ENCODE measurements at regions not wholly inside any gene's neighbourhood (a gene's known extent, or its start where the extent isn't known, plus 50 kb on each side); places are given as distances from the start of the nearest gene placed in this dataset.
A peak's percentile ranks its signal among the peaks of the same experiment; 100 is the strongest.

GRCh38 chr5:126716861-126717260, 60.1 kb upstream of the LMNB1 start:
- Mint-ChIP-seq H3K36me3 (ENCODE audit: insufficient read depth) (no peaks in the 10 kb centered on the region), H3K4me3 (peak overlapping the region; percentile 15 to 50), H3K27ac (peak overlapping the region in 1 of 2 donors; percentile 55), H3K4me1 (ENCODE audit: low read depth in 2 of 2) (peaks cover 5 to 6% of the 10 kb centered on the region in 2 donors), H3K27me3 (peaks cover 0 to 10% of the 10 kb centered on the region in 2 donors), H3K9me3 (no peaks in the 10 kb centered on the region)
- no peak for ATAC-seq (replicated peaks)
- no peak for DNase-seq

GRCh38 chr5:126718236-126718868, 58.6 kb upstream of the LMNB1 start:
- peaks cover 0 to 5% of the 10 kb centered on the region in 2 donors for H3K27me3 Mint-ChIP-seq
- H3K4me3 Mint-ChIP-seq = no peak overlapping the region
- no peaks in the 10 kb centered on the region for H3K36me3 Mint-ChIP-seq (ENCODE audit: insufficient read depth)
- peak overlapping the region in 1 of 2 donors; percentile 26 for H3K27ac Mint-ChIP-seq
- H3K9me3 Mint-ChIP-seq = no peaks in the 10 kb centered on the region
- ATAC-seq (replicated peaks) (no peak), DNase-seq (no peak)
- peaks cover 5 to 6% of the 10 kb centered on the region in 2 donors for H3K4me1 Mint-ChIP-seq (ENCODE audit: low read depth in 2 of 2)

GRCh38 chr5:126720369-126720768, 56.6 kb upstream of the LMNB1 start:
- no peaks in the 10 kb centered on the region for H3K27me3 Mint-ChIP-seq
- no peaks in the 10 kb centered on the region for H3K36me3 Mint-ChIP-seq (ENCODE audit: insufficient read depth)
- no peaks in the 10 kb centered on the region for H3K9me3 Mint-ChIP-seq
- no peak overlapping the region for H3K4me3 Mint-ChIP-seq
- peaks cover 5 to 6% of the 10 kb centered on the region in 2 donors for H3K4me1 Mint-ChIP-seq (ENCODE audit: low read depth in 2 of 2)
- no peak overlapping the region for H3K27ac Mint-ChIP-seq
- no peak for DNase-seq
- no peak for ATAC-seq (replicated peaks)

- Mint-ChIP-seq H3K4me3 (no peak overlapping the region), H3K9me3 (no peaks in the 10 kb centered on the region), H3K27me3 (peaks cover 0 to 6% of the 10 kb centered on the region in 2 donors), H3K36me3 (ENCODE audit: insufficient read depth) (peaks cover under 1% of the 10 kb centered on the region), H3K27ac (no peak overlapping the region), H3K4me1 (ENCODE audit: low read depth in 2 of 2) (no peaks in the 10 kb centered on the region)
- DNase-seq (no peak), ATAC-seq (replicated peaks) (no peak)
Measured at GRCh38 chr5:126723643-126724042, 53.3 kb upstream of the LMNB1 start.
